Sigmoid colon (tissue), 4 donors: ENCODE measurements at regions not wholly inside any gene's neighbourhood (a gene's known extent, or its start where the extent isn't known, plus 50 kb on each side); places are given as distances from the start of the nearest gene placed in this dataset.

ENCODE experiments used
- CTCF ChIP-seq, 4 experiments: fragments of 450-650 bp in 3 of 4; fragments of 200-600 bp in 1 of 4; IDR thresholded peaks; one replicate each; pipeline ENCODE4 v1.5.1; 2016 to 2019; ENCODE audit warnings: antibody characterized with exemption in 4 of 4, mild to moderate bottlenecking in 3 of 4, moderate library complexity in 2 of 4
- EP300 ChIP-seq, 4 donors: sonication (generic); formaldehyde crosslinking; IDR thresholded peaks; one replicate each; pipeline ENCODE4 v1.6.1; 2017; ENCODE audit warnings: antibody characterized with exemption in 4 of 4
- POLR2A ChIP-seq, 2 donors: fragments of 450-650 bp; IDR thresholded peaks; one replicate each; pipeline ENCODE4 v1.6.1; 2016; ENCODE audit warnings: antibody characterized with exemption in 2 of 2, mild to moderate bottlenecking in 2 of 2, moderate library complexity in 2 of 2
- POLR2AphosphoS5 ChIP-seq, 4 donors: sonication (generic); formaldehyde crosslinking; IDR thresholded peaks; one replicate each; pipeline ENCODE4 v1.6.1; 2017; ENCODE audit warnings: antibody characterized with exemption in 4 of 4

GRCh38 chr7:116449441-116449840, 50.1 kb upstream of the CAV2 start:
- TF ChIP-seq CTCF (IDR thresholded peaks at IDR 0.05) (no peak), EP300 (IDR thresholded peaks at IDR 0.05) (no peak), POLR2A (IDR thresholded peaks at IDR 0.05) (no peak), POLR2AphosphoS5 (IDR thresholded peaks at IDR 0.05) (no peak)
